Suprapubic skin (tissue), 3 donors: ENCODE measurements at regions not wholly inside any gene's neighbourhood (a gene's known extent, or its start where the extent isn't known, plus 50 kb on each side); places are given as distances from the start of the nearest gene placed in this dataset.

Experiments
- CTCF ChIP-seq, 2 donors: fragments of 200-600 bp in 1 of 2; fragments of 450-650 bp in 1 of 2; sonication (generic) in 1 of 2; IDR thresholded peaks; one replicate each; pipeline ENCODE4 v1.5.1; 2016 to 2019; ENCODE audit warnings: antibody characterized with exemption in 2 of 2, mild to moderate bottlenecking in 1 of 2, moderate library complexity in 1 of 2
- POLR2A ChIP-seq, 2 donors: fragments of 450-650 bp; IDR thresholded peaks; one replicate each; pipeline ENCODE4 v1.6.1; 2017; ENCODE audit warnings: antibody characterized with exemption in 2 of 2, mild to moderate bottlenecking in 2 of 2, moderate library complexity in 2 of 2

DNA sequence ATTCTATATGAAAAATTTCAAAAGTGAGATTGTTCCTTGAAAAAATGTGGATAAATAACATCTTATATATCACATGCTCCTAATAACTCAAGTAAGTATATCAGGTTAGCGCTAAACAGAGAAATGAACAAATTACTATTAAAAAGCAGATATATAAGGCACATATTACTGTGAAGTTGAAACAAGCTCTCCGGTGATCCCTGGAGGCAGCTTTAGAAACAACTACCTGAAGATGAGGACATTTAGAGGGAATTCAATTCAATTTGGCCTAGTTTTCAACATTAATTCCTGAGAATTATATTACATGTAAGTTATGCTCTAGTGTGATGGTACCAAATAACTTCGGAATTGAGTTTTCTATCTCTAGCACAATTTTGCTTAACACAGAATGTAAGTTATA lies 1373.6 kb upstream of the SPRY2 start:
- TF ChIP-seq POLR2A (IDR thresholded peaks at IDR 0.05): no peak
- no peak for TF ChIP-seq CTCF (IDR thresholded peaks at IDR 0.05)
